Nephron progenitor cell (in vitro differentiated cells): ENCODE measurements at regions not wholly inside any gene's neighbourhood (a gene's known extent, or its start where the extent isn't known, plus 50 kb on each side); places are given as distances from the start of the nearest gene placed in this dataset.
A peak's percentile ranks its signal among the peaks of the same experiment; 100 is the strongest.

Experiments
- DNase-seq: peaks from one replicate; pipeline ENCODE4 v3.0.0; 2021
- H3K27ac Mint-ChIP-seq: 2 replicates; pipeline ENCODE4 v1.8.0; 2021; ENCODE audit warnings: mild to moderate bottlenecking, moderate library complexity, mixed read lengths
- H3K27me3 Mint-ChIP-seq: 2 replicates; pipeline ENCODE4 v1.8.0; 2021; ENCODE audit warnings: mild to moderate bottlenecking, low read depth, mixed read lengths; ENCODE audit not compliant: poor library complexity
- H3K36me3 Mint-ChIP-seq: 2 replicates; pipeline ENCODE4 v1.8.0; 2021; ENCODE audit warnings: low read depth, mixed read lengths
- H3K4me1 Mint-ChIP-seq: 2 replicates; pipeline ENCODE4 v1.8.0; 2021; ENCODE audit warnings: mixed read lengths
- H3K4me3 Mint-ChIP-seq: 2 replicates; pipeline ENCODE4 v1.8.0; 2021; ENCODE audit warnings: mild to moderate bottlenecking, moderate library complexity, mixed read lengths
- H3K9me3 Mint-ChIP-seq: 2 replicates; pipeline ENCODE4 v1.8.0; 2021; ENCODE audit warnings: mild to moderate bottlenecking, moderate library complexity, mixed read lengths
- TF ChIP-seq, protein P1 (sequence below): fragments of 200-600 bp; sonication (generic); IDR thresholded peaks from 2 replicates; pipeline ENCODE4 v1.5.0; 2021; ENCODE audit warnings: antibody characterized with exemption

DNA sequence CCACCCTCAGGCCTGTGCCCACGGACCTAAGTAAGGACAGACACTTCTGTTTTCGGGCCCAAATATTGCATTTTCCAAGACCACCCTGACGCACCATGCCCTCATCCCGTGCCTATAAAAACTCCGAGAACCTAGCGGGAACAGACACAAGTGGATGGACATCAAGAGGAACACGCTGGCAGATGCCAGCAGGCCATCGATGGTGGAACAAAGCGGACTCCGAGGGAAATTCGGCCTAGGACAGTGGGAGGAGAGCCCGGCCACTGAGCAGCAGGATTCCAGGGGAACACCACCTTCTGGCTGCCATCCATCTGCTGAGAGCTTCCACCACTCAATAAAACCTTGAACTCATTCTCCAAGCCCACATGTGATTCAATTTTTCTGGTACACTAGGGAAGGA, 243.6 kb upstream of the ZWINT start:
- no peak for DNase-seq
- Mint-ChIP-seq H3K4me1 (peaks cover 11% of the 10 kb centered on the region), H3K36me3 (no peaks in the 10 kb centered on the region), H3K9me3 (no peaks in the 10 kb centered on the region), H3K27ac (no peak overlapping the region), H3K27me3 (no peaks in the 10 kb centered on the region), H3K4me3 (peak overlapping the region; percentile 7)
- TF ChIP-seq, protein P1, sequence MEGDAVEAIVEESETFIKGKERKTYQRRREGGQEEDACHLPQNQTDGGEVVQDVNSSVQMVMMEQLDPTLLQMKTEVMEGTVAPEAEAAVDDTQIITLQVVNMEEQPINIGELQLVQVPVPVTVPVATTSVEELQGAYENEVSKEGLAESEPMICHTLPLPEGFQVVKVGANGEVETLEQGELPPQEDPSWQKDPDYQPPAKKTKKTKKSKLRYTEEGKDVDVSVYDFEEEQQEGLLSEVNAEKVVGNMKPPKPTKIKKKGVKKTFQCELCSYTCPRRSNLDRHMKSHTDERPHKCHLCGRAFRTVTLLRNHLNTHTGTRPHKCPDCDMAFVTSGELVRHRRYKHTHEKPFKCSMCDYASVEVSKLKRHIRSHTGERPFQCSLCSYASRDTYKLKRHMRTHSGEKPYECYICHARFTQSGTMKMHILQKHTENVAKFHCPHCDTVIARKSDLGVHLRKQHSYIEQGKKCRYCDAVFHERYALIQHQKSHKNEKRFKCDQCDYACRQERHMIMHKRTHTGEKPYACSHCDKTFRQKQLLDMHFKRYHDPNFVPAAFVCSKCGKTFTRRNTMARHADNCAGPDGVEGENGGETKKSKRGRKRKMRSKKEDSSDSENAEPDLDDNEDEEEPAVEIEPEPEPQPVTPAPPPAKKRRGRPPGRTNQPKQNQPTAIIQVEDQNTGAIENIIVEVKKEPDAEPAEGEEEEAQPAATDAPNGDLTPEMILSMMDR, result no peak

DNA sequence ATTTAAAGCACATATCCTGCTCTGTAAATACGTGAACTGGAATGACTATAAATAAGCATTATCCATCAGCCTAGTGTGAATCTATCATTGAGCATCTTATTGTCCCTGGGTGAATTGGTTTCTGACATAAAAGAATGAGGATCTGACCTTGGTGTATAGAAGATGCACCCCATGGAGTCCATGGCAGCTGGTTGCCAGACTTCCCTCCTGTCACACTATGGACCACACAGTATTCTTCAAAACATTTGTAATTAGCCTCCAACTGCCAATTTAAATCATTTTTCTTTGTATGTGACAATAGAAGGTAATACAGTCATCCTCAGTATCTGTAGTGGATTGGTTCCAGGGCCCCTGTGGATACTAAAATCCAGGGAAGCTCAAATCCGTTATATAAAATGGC, 238.1 kb upstream of the ZWINT start:
- Mint-ChIP-seq H3K36me3 (no peaks in the 10 kb centered on the region), H3K4me3 (no peak overlapping the region), H3K27ac (no peak overlapping the region), H3K27me3 (no peaks in the 10 kb centered on the region), H3K4me1 (peaks cover 12% of the 10 kb centered on the region), H3K9me3 (no peaks in the 10 kb centered on the region)
- TF ChIP-seq, protein P1, result no peak
- DNase-seq, result no peak

DNA sequence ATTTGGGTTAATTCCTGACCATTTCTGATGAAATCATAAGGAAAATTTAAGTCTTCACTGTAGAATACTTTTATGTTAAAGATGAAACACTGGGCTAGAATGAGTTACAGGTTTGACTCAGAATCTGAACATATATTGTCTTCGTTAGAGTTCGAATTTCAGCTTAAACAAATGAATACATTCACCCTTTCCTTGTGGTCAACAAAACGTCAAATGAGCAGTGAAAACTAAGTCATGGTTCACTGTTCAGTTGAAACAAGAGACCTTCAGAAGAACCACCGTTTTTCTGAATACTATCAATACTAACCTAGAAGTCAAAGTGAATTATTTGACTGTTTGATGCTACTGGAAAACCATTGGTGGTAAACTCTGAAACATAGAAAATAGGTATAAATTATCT, 235.2 kb upstream of the ZWINT start:
- H3K4me3 Mint-ChIP-seq, result no peak overlapping the region
- H3K9me3 Mint-ChIP-seq, result no peaks in the 10 kb centered on the region
- H3K27me3 Mint-ChIP-seq, result no peaks in the 10 kb centered on the region
- no peak for DNase-seq
- H3K36me3 Mint-ChIP-seq, result no peaks in the 10 kb centered on the region
- TF ChIP-seq, protein P1, result no peak
- H3K4me1 Mint-ChIP-seq, result peaks cover 12% of the 10 kb centered on the region
- peak overlapping the region; percentile 78 for H3K27ac Mint-ChIP-seq

DNA sequence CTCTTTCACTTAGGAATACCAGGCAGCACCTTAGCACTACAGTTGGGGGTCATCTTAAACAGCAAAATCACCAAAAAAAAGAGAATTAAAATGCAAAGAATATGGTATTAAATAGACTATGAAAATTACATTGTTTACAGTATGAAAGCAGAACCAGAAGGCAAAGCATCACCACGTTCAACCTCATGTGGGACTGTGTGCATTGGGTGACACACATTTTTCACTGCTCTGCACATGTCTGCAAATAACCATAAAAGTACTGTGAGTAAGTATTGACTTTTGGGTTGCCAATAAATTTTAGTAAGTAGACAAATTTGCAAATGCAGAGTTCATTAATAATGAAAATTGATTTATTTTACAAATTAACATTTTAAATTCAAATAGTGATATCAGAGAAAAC, 232.1 kb upstream of the ZWINT start:
- no peak overlapping the region for H3K27ac Mint-ChIP-seq
- H3K36me3 Mint-ChIP-seq, result no peaks in the 10 kb centered on the region
- peaks cover 12% of the 10 kb centered on the region for H3K4me1 Mint-ChIP-seq
- H3K27me3 Mint-ChIP-seq, result no peaks in the 10 kb centered on the region
- H3K9me3 Mint-ChIP-seq, result no peaks in the 10 kb centered on the region
- DNase-seq, result no peak
- TF ChIP-seq, protein P1, result no peak
- no peak overlapping the region for H3K4me3 Mint-ChIP-seq

DNA sequence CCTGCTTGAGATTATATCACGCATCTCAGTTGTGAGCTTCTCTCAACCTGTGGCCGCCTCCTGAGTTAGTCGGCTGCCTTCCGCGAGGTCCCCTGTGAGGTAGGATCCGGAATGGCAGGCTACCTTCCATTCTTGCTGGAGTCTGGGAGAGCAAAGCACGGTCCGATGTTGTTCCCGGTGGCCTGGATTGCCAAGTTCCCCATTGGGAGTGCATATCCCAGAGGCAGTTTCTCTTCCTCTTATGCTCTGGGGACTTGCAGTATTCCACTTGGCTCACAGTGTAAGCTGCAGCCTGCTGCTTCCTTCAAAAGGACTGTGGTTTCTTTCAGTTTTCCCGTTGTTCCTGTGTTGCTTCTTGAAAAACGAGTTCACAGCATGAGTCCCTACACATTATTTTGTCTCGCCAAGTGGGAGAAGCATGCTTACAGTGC, 225.4 kb upstream of the ZWINT start:
- no peaks in the 10 kb centered on the region for H3K9me3 Mint-ChIP-seq
- TF ChIP-seq, protein P1, result no peak
- H3K36me3 Mint-ChIP-seq, result no peaks in the 10 kb centered on the region
- peak overlapping the region; percentile 39 for H3K27ac Mint-ChIP-seq
- no peak for DNase-seq
- no peak overlapping the region for H3K4me3 Mint-ChIP-seq
- H3K4me1 Mint-ChIP-seq, result no peaks in the 10 kb centered on the region
- no peaks in the 10 kb centered on the region for H3K27me3 Mint-ChIP-seq

DNA sequence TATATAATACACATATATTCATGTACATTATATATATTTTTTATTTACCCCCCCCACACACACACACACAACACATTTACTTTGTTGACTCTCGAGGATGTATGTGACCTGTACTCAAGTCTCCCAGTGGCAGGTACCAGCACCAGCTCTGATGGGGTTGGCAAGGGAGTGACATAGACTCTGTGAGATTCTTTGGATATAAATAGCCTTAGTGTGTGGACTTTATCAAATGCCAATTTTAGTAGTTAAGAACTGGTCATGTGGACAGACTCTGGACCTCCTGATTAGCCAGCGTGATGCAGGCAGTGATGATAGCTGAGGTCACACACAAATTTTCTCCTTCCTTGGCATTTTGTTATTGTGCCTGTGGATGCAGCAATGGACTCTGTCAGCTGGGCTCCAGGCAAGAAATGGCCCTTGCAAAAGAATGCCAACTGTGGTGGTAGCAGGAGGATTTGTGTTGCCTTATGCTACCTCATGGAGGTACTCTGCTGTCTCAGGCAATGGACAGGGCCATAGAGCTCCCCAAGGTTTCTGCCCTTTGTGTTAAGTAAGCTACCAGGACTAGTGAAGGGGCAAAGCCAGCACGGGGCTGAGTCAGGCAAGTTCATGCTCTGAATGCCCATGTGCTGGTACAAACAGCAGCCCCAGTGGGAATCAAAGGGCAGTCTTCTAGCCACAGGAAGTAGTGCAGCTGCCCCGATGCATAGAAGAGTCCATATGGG, 224.6 kb upstream of the ZWINT start:
- no peaks in the 10 kb centered on the region for H3K27me3 Mint-ChIP-seq
- TF ChIP-seq, protein P1, result no peak
- H3K36me3 Mint-ChIP-seq, result no peaks in the 10 kb centered on the region
- H3K4me3 Mint-ChIP-seq, result no peak overlapping the region
- H3K9me3 Mint-ChIP-seq, result no peaks in the 10 kb centered on the region
- H3K27ac Mint-ChIP-seq, result no peak overlapping the region
- no peaks in the 10 kb centered on the region for H3K4me1 Mint-ChIP-seq
- no peak for DNase-seq
